HS-27A (cell line): ENCODE measurements at regions not wholly inside any gene's neighbourhood (a gene's known extent, or its start where the extent isn't known, plus 50 kb on each side); places are given as distances from the start of the nearest gene placed in this dataset.

ENCODE experiments used
- DNase-seq: peaks from one replicate; pipeline ENCODE4 v3.0.0-alpha.2; 2012; ENCODE audit warnings: low read depth, missing footprints

DNA sequence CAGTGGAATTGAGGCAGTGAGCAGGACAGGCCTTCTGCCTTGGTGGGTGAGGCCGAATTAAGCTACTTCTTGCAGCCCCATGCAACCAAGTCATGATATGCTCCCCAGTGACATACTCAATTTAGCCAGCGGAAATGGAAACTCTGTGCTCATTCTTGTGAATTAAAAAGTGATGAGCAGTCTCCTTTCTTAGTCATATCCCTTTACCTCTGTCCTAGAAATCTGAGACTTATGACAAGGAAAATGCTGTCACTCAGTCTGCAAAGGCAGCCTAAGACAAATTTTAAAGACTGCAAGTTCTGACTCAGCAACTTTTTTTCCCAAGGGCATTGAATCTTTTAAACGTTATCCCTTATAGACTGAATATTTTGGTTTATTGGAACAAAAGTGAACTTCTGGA is 218.2 kb downstream of the SH3BP4 start:
- no peak for DNase-seq

DNA sequence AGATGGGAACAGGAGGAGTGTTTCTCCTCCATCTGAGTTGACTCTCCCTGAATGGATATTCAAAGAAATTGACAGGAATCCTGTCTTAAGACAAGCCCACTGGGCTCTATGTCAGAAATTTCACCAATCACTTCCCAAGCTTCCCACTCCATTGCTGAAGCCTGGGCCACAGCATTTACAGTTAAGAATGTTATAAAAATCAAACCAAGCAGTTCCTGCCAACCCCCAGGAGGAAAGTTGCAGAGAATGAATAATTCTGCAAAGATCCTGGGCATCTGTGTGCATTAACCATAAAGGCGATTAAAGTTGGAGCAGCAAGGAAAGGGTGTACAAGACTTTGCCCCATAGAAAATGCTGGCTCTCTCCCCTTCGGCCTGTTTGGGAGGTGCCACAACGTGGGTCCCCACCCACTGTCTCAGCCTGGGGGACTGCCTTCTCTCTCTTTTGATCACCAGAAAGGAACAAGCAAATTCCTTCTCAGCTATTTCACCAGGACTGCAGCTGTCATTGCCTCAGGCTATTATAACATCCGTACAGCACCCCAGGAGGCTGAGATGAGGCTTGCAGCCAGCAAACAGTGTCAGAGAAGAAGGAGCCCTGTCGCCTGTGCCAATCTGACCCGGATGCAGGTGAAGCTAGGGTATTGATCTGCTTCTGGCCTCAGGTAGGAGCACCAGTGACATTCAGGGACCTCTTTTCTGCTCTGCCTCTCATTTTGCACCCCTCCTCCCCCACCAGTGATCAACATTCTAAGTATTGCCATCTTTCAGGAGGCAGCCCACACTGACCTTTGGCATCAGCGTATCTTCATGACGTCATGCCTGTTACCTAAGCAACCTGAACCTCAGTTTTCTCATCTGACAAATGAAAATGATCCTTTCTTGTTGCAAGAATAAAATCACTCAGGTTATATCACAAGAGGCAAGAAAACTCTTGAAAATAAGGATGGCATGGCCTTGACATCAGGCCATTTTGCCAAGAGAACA is 219.0 kb downstream of the SH3BP4 start:
- no peak for DNase-seq

DNA sequence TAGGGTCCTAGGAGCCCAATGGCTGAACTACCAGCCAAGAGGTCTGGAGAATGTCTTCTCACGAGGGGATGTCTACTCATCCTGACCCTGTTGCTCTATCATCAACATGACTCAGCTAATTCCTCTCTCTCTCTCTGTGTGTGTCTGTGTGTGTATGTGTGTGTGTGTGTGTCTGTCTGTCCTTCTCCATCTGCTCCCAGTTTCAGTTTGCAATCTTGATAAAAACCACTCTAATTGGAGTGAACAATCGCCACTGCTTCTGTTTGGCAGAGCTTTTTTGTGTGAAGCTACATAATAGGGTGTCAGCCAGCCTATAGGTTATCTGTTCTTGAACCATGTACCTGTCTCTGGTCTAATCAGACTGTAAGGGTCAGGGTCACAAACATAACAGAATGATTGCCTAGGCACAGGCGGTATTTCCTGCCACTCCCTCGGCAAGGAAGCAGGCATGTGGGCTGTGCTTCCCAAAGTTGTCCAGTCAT is 219.8 kb downstream of the SH3BP4 start:
- DNase-seq: no peak

DNA sequence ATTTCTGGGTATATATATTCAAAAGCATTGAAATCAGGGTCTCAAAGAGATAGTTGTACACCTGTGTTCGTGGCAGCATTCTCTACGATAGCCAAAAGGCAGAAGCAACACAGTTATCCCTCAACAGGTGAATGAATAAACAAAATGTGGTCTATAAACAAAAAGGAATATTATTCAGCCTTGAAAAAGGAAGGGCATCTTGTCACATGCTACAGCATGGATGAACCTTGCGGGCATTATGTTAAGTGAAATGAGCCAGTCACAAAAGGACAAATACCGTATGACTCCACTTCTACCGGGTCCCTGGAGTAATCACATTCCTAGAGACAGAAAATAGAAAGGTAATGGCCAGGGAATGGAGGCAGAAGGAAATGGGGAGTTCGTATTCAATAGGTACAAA is 228.8 kb downstream of the SH3BP4 start:
- DNase-seq: no peak

DNA sequence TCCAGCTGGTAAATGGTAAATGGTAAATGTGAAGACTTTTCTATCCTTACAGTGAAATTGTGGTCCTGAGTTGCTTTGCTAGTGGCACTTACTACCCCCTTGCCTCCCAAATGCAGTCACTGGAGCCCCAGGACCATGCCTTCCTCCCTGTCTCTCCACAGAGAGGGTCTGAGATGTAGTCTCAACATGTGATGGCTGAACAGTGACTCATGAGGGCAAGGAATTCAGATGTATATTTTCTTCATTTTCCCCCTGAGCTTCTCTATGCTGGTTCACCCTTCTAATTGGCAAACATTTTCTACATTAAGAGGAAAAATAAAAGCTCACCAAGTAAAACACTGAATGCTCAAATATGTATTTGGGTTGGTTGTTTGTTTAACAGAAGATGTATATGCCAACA is 232.0 kb downstream of the SH3BP4 start:
- DNase-seq: no peak

DNA sequence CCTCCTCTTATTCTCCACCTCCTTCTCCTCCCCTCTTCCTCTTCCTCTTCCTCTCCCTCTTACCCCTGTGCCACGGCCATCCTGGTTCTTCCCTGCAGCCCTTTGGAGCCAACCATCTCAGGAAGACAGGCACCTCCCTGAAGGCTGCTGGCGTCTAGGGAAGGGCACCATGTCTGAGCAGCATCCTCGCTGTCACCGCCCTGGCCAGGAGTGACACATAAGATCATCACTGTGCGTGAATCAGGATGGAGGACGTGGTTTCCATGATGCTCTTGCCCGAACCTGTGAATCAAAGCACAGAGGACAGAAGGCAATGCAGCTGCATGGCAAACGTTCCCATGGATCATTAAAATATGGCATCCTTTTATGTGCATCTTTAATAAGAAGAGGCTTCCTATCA is 236.0 kb downstream of the SH3BP4 start:
- no peak for DNase-seq

DNA sequence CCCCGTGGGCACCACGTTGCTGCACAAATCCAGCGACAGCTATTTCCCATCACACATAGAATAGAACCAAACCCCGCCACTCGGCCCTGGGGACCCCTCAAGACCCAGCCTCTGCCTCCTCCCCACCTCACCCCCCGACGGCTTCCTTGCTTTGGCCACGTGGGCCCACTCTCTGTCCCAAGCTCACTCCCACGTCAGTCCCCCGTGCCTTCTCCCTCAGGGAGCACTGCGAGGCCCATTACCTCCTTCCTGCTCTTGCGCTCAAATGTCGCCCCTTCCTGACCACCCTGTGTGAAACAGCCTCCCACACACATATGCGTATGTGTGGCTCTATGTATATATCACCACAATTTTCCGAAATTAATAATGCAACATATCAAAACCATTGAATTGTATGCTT is 239.7 kb downstream of the SH3BP4 start:
- no peak for DNase-seq

DNA sequence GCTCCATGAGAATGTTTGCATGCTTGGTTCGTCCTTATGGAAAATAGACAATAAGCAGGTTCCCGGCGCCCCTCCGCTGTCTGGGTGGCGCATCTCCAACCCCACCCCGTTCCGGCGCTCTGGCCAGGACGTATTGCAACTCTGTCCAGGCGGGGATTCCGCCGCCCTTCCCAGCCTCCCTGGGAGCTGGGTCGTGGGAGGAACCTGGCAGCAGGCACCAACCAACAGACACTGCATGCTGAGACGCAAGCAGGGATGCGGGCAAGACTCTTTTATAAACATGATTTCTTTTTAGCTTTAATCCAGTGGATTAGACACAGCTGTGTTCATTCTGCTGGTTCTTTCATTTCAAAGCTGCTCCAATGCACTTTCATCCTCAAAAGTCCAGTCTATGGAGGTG is 240.2 kb downstream of the SH3BP4 start:
- no peak for DNase-seq

DNA sequence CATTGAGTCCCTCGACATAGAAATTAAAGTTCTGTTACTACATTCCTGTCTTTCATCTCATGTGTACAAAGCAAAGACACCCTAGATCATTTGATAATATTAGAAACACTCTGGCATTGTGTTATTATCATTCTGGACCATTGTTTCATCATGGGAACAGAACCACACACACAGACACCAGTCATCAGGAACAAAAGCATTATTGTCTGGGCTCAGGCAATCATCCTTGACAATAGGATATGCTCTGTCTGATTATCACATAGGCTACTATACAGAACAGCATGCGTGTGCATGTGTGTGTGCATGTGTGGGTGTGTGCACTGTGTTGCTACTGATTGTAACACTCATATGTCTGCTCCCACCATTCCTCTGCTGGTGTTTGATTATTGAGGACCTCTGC is 242.5 kb downstream of the SH3BP4 start:
- DNase-seq: no peak

DNA sequence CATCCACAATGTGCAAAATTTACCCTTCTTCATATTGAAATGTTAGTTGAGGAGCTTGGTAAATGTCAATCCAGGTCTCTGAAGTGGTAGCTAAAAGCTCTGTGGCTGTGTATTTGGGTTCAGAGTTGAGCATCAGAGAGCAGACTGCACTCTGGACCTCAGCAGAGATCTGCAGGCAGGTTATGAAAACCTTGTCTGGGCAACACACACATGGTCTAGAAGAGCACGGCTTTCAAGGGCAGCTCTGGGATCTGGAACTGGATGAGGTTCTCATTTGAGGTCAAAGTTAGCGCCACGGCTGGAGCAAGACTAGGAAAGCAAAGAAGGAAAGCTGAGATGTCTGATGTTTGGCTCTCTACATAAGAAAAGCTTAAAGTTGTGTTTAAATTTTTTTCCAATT is 243.0 kb downstream of the SH3BP4 start:
- no peak for DNase-seq

DNA sequence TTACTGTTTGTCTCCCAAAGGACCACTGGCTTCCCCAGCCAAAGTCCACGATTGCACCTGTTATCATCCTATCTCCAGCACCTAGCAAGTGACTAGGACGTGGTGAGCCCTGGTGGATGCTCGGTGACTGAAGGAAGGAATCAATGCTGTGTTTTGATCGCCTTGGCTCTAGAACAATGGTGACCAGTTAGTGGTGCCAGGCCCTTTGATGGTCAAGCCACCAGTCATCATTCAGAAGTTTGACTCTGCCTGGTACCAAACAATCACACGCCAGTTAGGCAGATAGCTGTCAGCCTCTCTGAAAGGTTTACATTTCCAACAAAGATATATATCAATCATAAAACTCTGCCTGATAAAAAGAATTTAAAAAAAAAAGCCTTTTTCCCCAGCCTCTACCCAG is 244.1 kb downstream of the SH3BP4 start:
- no peak for DNase-seq

DNA sequence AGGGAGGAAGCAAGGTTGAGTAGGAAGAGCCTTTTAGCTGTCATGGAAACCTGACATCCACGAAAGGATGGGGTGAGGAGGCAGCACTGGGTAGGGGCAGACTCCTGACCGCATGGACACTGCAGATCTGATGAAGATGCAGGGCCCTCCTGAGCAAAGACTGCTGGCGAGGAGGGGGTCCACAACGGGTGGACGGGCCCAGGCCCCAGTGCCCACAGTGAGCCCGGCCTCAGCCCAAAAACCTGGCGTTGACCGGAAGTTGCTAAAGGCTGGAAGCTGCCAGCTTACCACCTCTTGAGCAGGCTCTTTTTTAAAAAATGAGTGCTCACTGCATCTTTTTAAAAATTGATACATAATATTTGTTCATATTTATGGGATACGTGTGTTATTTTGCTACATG is 247.3 kb downstream of the SH3BP4 start:
- no peak for DNase-seq

DNA sequence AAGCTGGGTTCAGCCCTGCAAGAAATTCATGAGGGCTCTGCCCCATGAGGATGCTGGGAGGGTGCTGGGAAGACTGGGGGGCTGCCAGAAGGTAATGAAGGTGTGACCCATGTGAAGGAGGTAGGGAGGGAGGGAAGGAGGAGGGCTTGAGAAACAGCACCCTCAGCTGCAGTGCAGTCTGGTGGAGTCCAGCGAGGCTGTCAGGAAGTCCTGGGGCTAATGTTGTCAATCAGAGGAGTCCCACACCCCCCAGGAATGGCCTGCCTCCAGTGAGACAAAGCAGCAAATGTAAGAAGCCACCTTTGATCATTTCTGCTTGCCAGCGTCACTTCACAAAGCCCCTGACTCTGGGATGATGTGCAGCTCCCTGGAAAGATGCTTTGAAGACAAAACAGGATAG is 248.4 kb downstream of the SH3BP4 start:
- no peak for DNase-seq

DNA sequence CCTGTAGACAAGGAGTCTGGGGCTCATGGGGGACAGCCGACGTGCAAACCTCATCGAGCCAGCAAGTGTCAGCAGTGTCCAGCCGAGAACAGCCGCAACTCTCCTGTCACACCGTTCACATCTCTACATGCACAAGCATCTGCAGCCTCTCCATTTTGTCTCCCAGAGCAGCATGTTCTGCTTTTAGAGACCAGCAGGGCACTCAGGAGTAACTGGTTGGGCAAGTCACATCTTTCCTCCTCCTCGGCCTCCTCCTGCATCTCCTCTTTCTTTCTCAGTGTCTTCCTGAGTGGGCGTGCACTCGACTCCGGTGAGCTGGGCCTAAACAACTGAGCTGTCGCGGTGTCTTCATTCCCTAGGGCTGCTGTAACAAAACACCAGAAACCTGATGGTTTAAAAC is 249.9 kb downstream of the SH3BP4 start:
- DNase-seq: no peak

DNA sequence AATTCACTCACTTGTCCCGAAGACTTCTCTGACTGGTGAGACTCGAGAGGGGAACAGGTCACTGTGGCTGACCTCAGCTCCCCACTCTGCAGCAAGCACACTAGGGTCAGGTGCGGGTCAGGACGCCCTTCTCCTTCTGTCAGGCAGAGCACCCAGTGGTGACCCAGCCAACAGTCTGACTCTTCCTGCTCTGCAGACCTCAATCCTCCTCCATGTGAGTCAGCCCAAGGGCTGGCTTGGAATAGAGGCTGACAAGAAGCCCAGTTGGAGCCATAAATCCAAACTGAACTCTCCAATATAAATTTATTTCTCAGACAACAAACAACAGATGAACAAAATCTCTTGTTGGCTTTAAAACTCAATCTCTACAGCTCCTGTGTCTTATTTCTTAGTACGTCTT is 253.1 kb downstream of the SH3BP4 start:
- DNase-seq: no peak

DNA sequence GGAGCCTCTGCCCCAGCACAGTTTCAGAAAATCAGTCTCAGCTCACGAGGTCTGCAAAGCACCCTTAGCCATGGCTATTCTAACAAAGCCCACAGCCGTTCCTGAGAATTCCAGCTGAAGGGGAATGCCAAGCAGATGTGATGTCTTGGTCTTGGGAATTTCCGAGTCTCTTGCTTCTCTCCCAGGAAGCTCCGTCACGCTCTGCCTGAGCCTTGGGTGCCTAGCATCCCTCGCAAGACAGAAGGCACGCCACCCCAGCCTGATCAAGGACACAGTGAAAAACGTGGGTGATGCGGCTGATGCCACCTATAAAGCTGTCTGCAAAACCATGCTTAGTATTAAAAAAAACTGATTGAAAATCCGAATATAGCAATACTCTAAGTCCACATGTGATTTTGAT is 254.6 kb downstream of the SH3BP4 start:
- no peak for DNase-seq

DNA sequence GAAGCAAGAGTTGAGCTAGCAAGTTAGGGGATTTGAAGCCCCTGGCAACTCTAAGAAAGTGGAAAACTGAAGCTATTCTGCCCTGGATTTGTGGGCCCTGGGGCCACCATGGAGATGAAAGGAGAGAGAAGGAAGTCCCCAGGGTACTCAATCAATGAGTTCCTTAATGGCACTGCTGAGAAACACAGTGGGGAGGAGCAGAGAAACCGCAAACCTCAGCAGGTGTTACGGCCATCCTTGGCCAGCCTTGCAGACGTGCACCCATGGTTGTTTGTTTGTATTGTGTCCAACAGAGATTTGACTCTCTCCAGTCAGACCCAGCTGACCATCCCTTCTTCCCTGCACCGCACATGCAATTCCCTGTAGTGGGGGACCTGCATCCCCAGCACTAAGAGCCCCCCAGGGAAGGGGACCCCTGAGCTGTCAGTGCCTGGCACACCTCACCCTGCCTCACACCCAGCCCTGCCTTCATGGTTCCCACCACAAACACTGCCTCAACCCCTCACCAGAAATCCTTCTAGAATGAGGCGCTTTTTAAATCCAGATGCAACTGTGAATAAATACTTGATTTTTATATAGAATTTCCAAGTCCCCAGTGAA is 255.3 kb downstream of the SH3BP4 start:
- no peak for DNase-seq

DNA sequence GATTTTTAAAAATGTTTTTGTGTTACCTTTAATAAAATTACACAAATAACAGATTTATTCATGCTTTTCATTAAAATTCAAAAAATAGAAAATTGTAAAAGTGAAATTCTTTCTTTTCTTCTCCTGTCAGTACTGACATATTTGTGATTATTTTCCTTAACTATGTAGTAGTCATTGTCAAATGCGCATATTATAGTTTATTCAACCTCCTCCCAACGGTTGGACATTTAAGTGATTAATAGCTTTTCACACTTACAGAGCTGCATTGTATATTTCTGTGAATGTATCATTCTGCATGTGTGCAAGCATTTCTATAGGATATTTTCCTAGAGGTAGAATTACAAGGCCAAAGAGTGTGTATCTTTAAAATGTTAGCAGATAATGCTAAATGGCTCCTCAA is 259.2 kb downstream of the SH3BP4 start:
- no peak for DNase-seq

DNA sequence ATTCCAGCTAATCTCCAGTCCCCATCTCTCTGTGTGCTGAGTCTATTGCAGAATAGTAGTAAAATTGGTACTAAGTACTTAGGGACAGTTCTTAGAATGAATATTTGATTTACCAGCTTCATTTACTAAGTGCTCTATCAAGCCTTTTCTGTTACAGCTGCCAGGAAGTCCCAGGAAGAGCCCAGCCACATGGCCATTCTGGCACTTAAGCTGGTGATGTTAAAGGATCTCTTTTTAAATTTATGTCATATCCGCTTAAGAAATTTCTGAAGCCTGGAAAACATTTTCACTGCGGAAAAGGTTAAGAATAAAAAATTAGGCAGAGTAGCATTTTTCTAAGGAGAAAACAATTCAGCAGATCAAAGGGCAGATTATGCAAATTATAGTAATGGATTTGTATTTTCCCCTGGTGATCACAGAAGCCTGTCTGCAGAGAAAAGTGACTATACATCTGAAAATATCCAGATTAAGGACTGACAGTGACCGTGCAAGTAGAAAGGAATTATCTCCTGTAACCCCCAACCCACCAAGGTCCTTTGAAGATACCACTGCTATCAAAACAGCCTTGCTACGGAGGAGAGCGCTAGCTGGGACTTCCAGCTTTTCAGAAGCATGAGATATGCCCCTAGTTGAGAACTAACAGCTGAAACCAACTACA is 260.8 kb downstream of the SH3BP4 start:
- DNase-seq: no peak

DNA sequence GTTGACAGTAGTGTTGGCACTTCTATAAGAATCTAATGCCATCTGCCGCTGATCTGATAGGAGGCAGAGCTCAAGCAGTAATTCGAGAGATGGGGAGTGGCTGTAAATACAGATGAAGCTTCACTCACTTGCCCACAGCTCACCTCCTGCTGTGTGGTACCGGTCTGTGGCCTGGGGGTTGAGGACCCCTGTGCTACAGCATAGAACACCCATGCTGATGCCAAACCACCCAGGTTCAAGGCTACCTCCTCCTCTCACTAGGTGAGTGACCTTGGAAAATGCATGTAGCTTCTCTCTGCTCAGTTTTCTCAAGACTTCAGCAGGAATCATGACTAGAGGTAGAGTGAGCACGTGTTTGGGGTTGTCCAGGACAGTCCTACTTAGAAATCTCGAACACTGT is 263.4 kb downstream of the SH3BP4 start:
- DNase-seq: no peak

DNA sequence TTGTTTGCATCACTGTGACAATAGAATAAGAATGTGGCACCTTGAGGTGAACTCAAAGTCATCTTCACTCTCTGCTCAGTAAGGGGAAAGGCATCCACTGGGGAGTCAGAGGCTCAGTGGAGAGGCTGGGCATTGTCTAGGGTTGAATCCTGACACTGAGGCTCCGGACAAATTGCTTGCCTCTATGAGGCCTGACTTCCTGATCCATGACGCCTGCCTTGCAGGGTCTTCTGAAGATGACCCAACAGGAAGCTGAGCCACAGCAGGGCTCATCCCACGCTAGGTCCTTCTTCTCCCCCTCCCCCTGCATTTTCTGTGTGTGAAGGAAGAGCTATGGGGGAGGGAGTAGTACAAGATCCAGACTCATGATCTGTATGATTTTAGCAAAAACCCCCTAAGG is 265.1 kb downstream of the SH3BP4 start:
- no peak for DNase-seq

DNA sequence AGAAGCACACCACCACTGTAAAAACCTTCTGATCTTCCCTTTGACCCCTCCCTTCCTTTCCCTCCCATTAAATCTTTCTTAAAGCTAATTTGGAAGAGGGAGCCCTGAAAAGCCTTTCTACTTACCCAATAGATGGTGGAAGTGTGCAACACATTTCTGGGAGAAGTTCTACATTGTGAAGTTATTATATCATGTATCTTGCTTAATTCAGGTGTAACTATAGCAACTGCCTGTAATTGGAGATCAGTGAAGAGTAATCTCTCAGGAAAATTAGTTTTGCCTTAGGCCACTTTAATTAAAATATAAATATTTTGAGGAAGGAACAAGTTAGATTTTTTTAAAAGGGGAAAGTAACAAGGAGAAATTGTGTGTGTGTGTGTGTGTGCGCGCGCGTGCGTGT is 266.0 kb downstream of the SH3BP4 start:
- DNase-seq: no peak

DNA sequence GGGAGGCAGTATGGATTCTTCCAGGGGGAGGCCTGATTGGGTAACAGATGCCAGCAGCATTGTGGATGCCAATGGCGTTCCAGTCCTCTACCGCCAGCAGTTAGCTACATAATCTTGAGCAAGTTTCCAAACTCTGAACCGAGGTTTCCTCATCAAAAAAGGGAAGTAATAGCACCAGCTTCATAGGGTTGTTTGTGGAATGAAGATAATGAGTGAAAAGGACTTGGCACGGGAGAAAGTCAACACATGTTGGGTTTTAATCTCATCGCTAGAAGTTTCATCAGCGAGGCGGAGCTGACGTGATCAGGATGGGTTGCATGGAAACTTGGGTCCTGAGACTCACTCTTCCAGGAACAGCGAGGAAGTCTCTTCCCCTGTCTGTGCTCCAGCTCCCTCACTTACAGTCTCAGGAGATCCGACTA is 266.7 kb downstream of the SH3BP4 start:
- no peak for DNase-seq
